SK-N-SH treated with all-trans-retinoic acid at 6 μM for 48 hours (cell line): ENCODE measurements at regions not wholly inside any gene's neighbourhood (a gene's known extent, or its start where the extent isn't known, plus 50 kb on each side); places are given as distances from the start of the nearest gene placed in this dataset.

ENCODE experiments used
- ATAC-seq: fragments of 200-7000 bp; cut with Tn5 transposase; 3 replicates; pipeline ENCODE4 v1.9.1; 2020; ENCODE audit warnings: mild to moderate bottlenecking, moderate library complexity
- ARNTL ChIP-seq: fragments of 450-650 bp; formaldehyde crosslinking; IDR thresholded peaks from 2 replicates; pipeline ENCODE4 v1.5.0; 2020; ENCODE audit warnings: low read depth, mild to moderate bottlenecking, moderate library complexity, borderline replicate concordance
- BACH2 ChIP-seq: fragments of 250-450 bp; sonication (Bioruptor Pico); IDR thresholded peaks from 2 replicates; pipeline ENCODE4 v1.9.0; 2021; ENCODE audit warnings: mild to moderate bottlenecking, borderline replicate concordance
- CREB5 ChIP-seq: fragments of 250-450 bp; sonication (Bioruptor Pico); IDR thresholded peaks from 2 replicates; pipeline ENCODE4 v1.5.1; 2020; ENCODE audit warnings: low read depth, mild to moderate bottlenecking, moderate library complexity
- CSDC2 ChIP-seq: fragments of 250-450 bp; sonication (Bioruptor Pico); IDR thresholded peaks from 2 replicates; pipeline ENCODE4 v1.5.0; 2020; ENCODE audit warnings: mild to moderate bottlenecking, moderate library complexity
- CSRNP3 ChIP-seq: fragments of 250-450 bp; sonication (Bioruptor Pico); IDR thresholded peaks from 2 replicates; pipeline ENCODE4 v1.5.1; 2021; ENCODE audit warnings: mild to moderate bottlenecking, moderate library complexity
- GLIS3 ChIP-seq: fragments of 250-450 bp; sonication (Bioruptor Pico); IDR thresholded peaks from 2 replicates; pipeline ENCODE4 v1.5.0; 2020; ENCODE audit warnings: mild to moderate bottlenecking, moderate library complexity
- ISL1 ChIP-seq: fragments of 250-450 bp; sonication (Bioruptor Pico); IDR thresholded peaks from 2 replicates; pipeline ENCODE4 v2.1.2; 2022; ENCODE audit warnings: mild to moderate bottlenecking, moderate library complexity
- OSR1 ChIP-seq: fragments of 250-450 bp; sonication (Bioruptor Pico); IDR thresholded peaks from 2 replicates; pipeline ENCODE4 v1.8.0; 2022; ENCODE audit warnings: moderate library complexity, mild to moderate bottlenecking, inconsistent platforms
- PATZ1 ChIP-seq: fragments of 250-450 bp; sonication (Bioruptor Pico); IDR thresholded peaks from 2 replicates; pipeline ENCODE4 v1.8.0; 2020; ENCODE audit warnings: mild to moderate bottlenecking, moderate library complexity, borderline replicate concordance
- POU6F1 ChIP-seq: fragments of 250-450 bp; sonication (Bioruptor Pico); IDR thresholded peaks from 2 replicates; pipeline ENCODE4 v1.8.0; 2021; ENCODE audit warnings: low read depth, mild to moderate bottlenecking, moderate library complexity, borderline replicate concordance
- PPARA ChIP-seq: fragments of 250-450 bp; sonication (Bioruptor Pico); IDR thresholded peaks from 2 replicates; pipeline ENCODE4 v1.5.0; 2020; ENCODE audit warnings: mild to moderate bottlenecking, borderline replicate concordance
- SNAI2 ChIP-seq: fragments of 250-450 bp; sonication (Bioruptor Pico); IDR thresholded peaks from 2 replicates; pipeline ENCODE4 v1.5.0; 2020; ENCODE audit warnings: mild to moderate bottlenecking, moderate library complexity
- TOX ChIP-seq: fragments of 250-450 bp; sonication (Bioruptor Pico); IDR thresholded peaks from 2 replicates; pipeline ENCODE4 v1.8.0; 2021; ENCODE audit warnings: mild to moderate bottlenecking, moderate library complexity, borderline replicate concordance
- TSHZ2 ChIP-seq: fragments of 250-450 bp; sonication (Bioruptor Pico); IDR thresholded peaks from 2 replicates; pipeline ENCODE4 v1.5.0; 2020; ENCODE audit warnings: mild to moderate bottlenecking, moderate library complexity
- ZC3H10 ChIP-seq: fragments of 250-450 bp; sonication (Bioruptor Pico); IDR thresholded peaks from 2 replicates; pipeline ENCODE4 v1.5.1; 2021; ENCODE audit warnings: mild to moderate bottlenecking, moderate library complexity
- ZFP3 ChIP-seq: fragments of 250-450 bp; sonication (Bioruptor Pico); IDR thresholded peaks from 2 replicates; pipeline ENCODE4 v1.5.0; 2020; ENCODE audit warnings: mild to moderate bottlenecking, moderate library complexity
- ZFP30 ChIP-seq: fragments of 450-650 bp; formaldehyde crosslinking; IDR thresholded peaks from 2 replicates; pipeline ENCODE4 v1.5.0; 2022; ENCODE audit warnings: mild to moderate bottlenecking, moderate library complexity
- ZNF565 ChIP-seq: fragments of 450-650 bp; formaldehyde crosslinking; conservative IDR thresholded peaks from 2 replicates; pipeline ENCODE4 v1.5.0; 2020; ENCODE audit warnings: low read depth, mild to moderate bottlenecking, moderate library complexity
- ZNF70 ChIP-seq: fragments of 450-650 bp; formaldehyde crosslinking; IDR thresholded peaks from 2 replicates; pipeline ENCODE4 v1.5.0; 2020; ENCODE audit warnings: mild to moderate bottlenecking, moderate library complexity
- ZNF8 ChIP-seq: fragments of 450-650 bp; formaldehyde crosslinking; IDR thresholded peaks from 2 replicates; pipeline ENCODE4 v1.5.0; 2020; ENCODE audit warnings: mild to moderate bottlenecking, moderate library complexity

- TF ChIP-seq ZNF8 (CRISPR knock-in tag): no peak
- no peak for TF ChIP-seq ISL1 (CRISPR knock-in tag)
- TF ChIP-seq ZC3H10 (CRISPR knock-in tag): no peak
- TF ChIP-seq ZNF565 (CRISPR knock-in tag): no peak
- no peak for TF ChIP-seq ZFP3
- no peak for TF ChIP-seq PPARA
- TF ChIP-seq TSHZ2 (CRISPR knock-in tag): no peak
- no peak for TF ChIP-seq POU6F1 (CRISPR knock-in tag)
- no peak for TF ChIP-seq CSDC2 (CRISPR knock-in tag)
- TF ChIP-seq ZFP30: no peak
- TF ChIP-seq CREB5 (CRISPR knock-in tag): no peak
- no peak for TF ChIP-seq ZNF70 (CRISPR knock-in tag)
- TF ChIP-seq CSRNP3 (CRISPR knock-in tag): no peak
- no peak for TF ChIP-seq SNAI2 (CRISPR knock-in tag)
- TF ChIP-seq TOX (CRISPR knock-in tag): no peak
- TF ChIP-seq PATZ1 (CRISPR knock-in tag): no peak
- no peak for TF ChIP-seq ARNTL (CRISPR knock-in tag)
- TF ChIP-seq GLIS3 (CRISPR knock-in tag): no peak
- ATAC-seq: no peak
Observed at GRCh38 chr7:46720761-46721160, 799.7 kb upstream of the IGFBP3 start.

- ATAC-seq: no peak
Observed at GRCh38 chr7:46719616-46720015, 798.5 kb upstream of the IGFBP3 start.

More at GRCh38 chr7:46719616-46720015, 798.5 kb upstream of the IGFBP3 start:
- TF ChIP-seq PPARA (no peak), ARNTL (CRISPR knock-in tag) (no peak), PATZ1 (CRISPR knock-in tag) (no peak), CSDC2 (CRISPR knock-in tag) (no peak), BACH2 (CRISPR knock-in tag) (no peak), POU6F1 (CRISPR knock-in tag) (no peak), TSHZ2 (CRISPR knock-in tag) (no peak), ZFP3 (no peak), OSR1 (no peak)
